ENCODE measurements at regions not wholly inside any gene's neighbourhood (a gene's known extent, or its start where the extent isn't known, plus 50 kb on each side); places are given as distances from the start of the nearest gene placed in this dataset.

DNA sequence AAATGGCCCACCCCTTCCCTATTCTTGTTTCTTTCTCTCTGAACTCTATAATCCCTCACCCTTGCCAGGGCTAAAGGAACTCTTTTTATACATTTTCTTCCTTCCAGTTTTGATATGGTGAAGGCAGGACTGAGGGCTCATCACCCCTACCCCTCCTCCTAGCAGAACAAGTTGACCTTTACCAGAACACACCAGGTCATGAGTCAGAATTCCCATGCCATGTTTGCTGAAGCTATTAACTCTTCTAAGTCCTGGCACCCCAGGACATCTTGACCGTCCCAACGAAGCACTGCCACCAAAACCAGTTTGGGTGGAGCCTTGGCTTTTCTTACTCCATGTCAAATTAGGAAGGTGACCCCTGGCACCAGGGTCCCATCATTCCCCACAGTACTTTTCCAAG lies 57.5 kb upstream of the DYNLT3 start:
- H3K4me1 Mint-ChIP-seq (ENCODE audit: low read depth), result peaks cover 14% of the 10 kb centered on the region
- no peak for DNase-seq (ENCODE audit: low spot score)
- H3K27ac Mint-ChIP-seq (ENCODE audit: unreplicated experiment), result no peak overlapping the region
- H3K4me3 Mint-ChIP-seq (ENCODE audit: unreplicated experiment), result peak overlapping the region; percentile 28
- H3K36me3 Mint-ChIP-seq (ENCODE audit: low read depth), result no peaks in the 10 kb centered on the region
- TF ChIP-seq, protein P1, sequence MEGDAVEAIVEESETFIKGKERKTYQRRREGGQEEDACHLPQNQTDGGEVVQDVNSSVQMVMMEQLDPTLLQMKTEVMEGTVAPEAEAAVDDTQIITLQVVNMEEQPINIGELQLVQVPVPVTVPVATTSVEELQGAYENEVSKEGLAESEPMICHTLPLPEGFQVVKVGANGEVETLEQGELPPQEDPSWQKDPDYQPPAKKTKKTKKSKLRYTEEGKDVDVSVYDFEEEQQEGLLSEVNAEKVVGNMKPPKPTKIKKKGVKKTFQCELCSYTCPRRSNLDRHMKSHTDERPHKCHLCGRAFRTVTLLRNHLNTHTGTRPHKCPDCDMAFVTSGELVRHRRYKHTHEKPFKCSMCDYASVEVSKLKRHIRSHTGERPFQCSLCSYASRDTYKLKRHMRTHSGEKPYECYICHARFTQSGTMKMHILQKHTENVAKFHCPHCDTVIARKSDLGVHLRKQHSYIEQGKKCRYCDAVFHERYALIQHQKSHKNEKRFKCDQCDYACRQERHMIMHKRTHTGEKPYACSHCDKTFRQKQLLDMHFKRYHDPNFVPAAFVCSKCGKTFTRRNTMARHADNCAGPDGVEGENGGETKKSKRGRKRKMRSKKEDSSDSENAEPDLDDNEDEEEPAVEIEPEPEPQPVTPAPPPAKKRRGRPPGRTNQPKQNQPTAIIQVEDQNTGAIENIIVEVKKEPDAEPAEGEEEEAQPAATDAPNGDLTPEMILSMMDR (IDR thresholded peaks at IDR 0.05), result no peak
- H3K9me3 Mint-ChIP-seq (ENCODE audit: low read depth), result peaks cover 7% of the 10 kb centered on the region
- H3K27me3 Mint-ChIP-seq (ENCODE audit: low read depth), result no peaks in the 10 kb centered on the region

DNA sequence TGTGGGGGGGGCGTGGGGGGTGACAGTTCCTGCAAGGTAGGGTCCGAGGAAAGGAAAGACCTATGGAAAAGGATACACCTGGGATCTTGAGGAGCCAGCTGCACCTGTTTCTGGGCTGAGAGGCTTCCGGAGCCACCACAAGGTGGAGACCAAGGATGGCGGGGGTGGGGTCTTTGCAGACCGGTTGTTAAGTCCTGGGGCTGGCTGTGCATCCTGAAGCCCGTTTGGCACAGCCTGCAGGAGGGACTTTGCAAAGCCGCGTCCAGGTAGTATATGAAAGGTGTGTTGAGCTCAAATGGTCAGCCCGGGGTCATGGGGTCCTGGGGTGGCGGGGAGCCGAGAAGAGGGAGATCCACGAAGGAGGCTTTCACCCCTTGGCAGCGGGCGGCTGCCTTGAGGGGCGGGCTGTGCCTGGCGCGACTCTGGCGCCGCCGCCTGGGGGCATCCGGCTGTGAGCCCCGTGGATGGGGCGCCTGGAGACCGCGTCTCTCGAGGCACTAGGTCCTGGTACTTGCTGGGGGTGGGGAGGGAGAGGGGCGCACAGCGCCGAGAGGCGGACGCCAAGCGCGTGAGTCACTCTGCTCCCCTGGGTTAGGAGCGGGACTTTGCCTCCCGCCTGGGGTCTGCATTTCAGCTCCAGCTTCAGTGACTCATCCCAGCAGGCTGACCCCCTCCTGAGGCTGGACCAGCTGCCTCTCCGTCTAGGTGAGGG lies 58.2 kb upstream of the DYNLT3 start:
- Mint-ChIP-seq H3K9me3 (ENCODE audit: low read depth) (peaks cover 7% of the 10 kb centered on the region), H3K27me3 (ENCODE audit: low read depth) (no peaks in the 10 kb centered on the region), H3K36me3 (ENCODE audit: low read depth) (no peaks in the 10 kb centered on the region), H3K4me3 (ENCODE audit: unreplicated experiment) (peak overlapping the region; percentile 63), H3K4me1 (ENCODE audit: low read depth) (peaks cover 14% of the 10 kb centered on the region), H3K27ac (ENCODE audit: unreplicated experiment) (no peak overlapping the region)
- DNase-seq (ENCODE audit: low spot score), result peak; percentile 66
- TF ChIP-seq, protein P1 (IDR thresholded peaks at IDR 0.05), result peak; percentile 70

DNA sequence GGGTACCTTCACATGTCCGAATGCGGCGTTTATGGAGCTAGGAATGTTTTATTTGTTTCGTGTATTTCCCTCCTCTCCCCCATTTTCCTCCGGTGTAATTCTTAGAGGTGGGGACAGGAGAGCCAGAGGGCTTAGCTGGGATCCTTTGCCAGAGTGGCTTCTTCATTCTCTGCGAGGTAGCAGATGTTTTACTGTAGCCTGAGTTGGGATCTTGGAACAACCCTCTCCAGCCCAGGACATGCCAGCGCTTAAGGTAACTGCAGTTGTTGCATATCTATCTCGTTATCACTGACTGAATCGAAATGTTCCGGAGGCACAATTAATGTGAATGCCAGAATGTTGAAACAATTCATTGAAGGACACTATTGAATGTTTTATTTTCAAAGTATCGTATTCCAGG lies 59.0 kb upstream of the DYNLT3 start:
- no peaks in the 10 kb centered on the region for H3K36me3 Mint-ChIP-seq (ENCODE audit: low read depth)
- H3K4me1 Mint-ChIP-seq (ENCODE audit: low read depth), result peaks cover 14% of the 10 kb centered on the region
- H3K9me3 Mint-ChIP-seq (ENCODE audit: low read depth), result peaks cover 6% of the 10 kb centered on the region
- peak overlapping the region; percentile 63 for H3K4me3 Mint-ChIP-seq (ENCODE audit: unreplicated experiment)
- H3K27ac Mint-ChIP-seq (ENCODE audit: unreplicated experiment), result no peak overlapping the region
- DNase-seq (ENCODE audit: low spot score), result no peak
- TF ChIP-seq, protein P1 (IDR thresholded peaks at IDR 0.05), result no peak
- H3K27me3 Mint-ChIP-seq (ENCODE audit: low read depth), result no peaks in the 10 kb centered on the region

DNA sequence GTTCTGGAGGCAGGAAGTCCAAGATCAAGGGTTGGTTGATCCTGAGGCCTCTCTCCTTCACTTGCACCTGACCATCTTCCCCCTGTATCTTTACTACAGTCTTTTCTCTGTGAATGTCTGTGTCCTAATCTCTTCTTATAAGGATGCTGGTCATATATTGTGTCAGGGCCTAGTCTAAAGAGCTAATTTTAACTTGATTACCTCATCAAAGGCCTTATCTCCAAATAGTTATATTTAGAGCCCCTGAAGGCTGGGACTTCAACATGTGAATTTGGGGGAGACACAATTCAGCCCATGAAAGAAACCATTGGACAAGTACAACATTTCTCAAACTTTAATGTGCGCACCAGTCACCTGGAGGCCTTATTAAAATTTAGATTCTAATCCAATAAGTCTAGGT lies 62.8 kb upstream of the DYNLT3 start:
- H3K27me3 Mint-ChIP-seq (ENCODE audit: low read depth), result no peaks in the 10 kb centered on the region
- H3K4me1 Mint-ChIP-seq (ENCODE audit: low read depth), result peaks cover 10% of the 10 kb centered on the region
- no peak overlapping the region for H3K4me3 Mint-ChIP-seq (ENCODE audit: unreplicated experiment)
- no peaks in the 10 kb centered on the region for H3K9me3 Mint-ChIP-seq (ENCODE audit: low read depth)
- no peaks in the 10 kb centered on the region for H3K36me3 Mint-ChIP-seq (ENCODE audit: low read depth)
- no peak for DNase-seq (ENCODE audit: low spot score)
- TF ChIP-seq, protein P1 (IDR thresholded peaks at IDR 0.05), result no peak
- no peak overlapping the region for H3K27ac Mint-ChIP-seq (ENCODE audit: unreplicated experiment)

DNA sequence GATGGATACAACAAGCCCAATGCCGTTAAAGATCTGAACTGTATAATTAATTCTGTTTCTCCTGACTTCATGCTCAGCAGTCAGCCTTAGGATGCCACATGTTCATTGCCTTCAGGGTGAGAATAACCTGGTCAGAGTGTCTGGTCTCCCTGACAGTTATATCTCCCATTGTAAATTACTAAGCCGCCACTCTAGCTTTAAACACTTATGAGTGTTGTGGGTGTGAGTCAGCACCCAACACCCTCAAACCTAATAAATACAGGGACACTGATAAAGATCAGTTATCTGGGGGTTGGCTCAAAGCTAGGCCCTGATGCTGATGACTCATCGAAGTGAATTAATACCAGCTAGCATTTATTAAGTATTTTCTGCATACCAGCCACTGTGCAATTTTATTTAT lies 64.9 kb upstream of the DYNLT3 start:
- DNase-seq (ENCODE audit: low spot score), result no peak
- Mint-ChIP-seq H3K27ac (ENCODE audit: unreplicated experiment) (no peak overlapping the region), H3K4me1 (ENCODE audit: low read depth) (no peaks in the 10 kb centered on the region), H3K9me3 (ENCODE audit: low read depth) (no peaks in the 10 kb centered on the region), H3K27me3 (ENCODE audit: low read depth) (no peaks in the 10 kb centered on the region), H3K4me3 (ENCODE audit: unreplicated experiment) (no peak overlapping the region), H3K36me3 (ENCODE audit: low read depth) (no peaks in the 10 kb centered on the region)
- TF ChIP-seq, protein P1 (IDR thresholded peaks at IDR 0.05), result no peak

All from chondrocyte (in vitro differentiated cells).